ENCODE measurements at regions not wholly inside any gene's neighbourhood (a gene's known extent, or its start where the extent isn't known, plus 50 kb on each side); places are given as distances from the start of the nearest gene placed in this dataset.
A peak's percentile ranks its signal among the peaks of the same experiment; 100 is the strongest.

DNA sequence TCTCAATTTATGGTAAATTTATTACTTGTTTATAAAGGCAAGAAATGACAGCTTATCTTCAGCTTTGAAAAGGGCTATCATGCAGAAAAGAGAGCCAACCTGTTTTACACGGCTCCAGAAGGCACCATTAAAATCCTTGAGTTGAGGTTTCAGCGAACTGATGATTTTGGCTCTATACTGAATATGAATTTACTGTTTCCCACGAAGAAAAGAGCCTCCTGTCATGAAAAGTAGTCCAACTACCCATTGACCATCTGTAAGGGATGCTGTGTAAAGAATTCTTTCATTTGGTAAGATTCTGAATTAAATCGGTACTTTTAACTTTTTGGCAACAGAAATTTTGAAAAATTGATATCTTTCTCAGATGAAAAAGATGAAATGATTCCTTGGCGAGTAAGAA is 657.6 kb upstream of the ZNF608 start:
- H3K36me3 Mint-ChIP-seq (ENCODE audit: low read depth), result no peaks in the 10 kb centered on the region
- DNase-seq, result no peak

DNA sequence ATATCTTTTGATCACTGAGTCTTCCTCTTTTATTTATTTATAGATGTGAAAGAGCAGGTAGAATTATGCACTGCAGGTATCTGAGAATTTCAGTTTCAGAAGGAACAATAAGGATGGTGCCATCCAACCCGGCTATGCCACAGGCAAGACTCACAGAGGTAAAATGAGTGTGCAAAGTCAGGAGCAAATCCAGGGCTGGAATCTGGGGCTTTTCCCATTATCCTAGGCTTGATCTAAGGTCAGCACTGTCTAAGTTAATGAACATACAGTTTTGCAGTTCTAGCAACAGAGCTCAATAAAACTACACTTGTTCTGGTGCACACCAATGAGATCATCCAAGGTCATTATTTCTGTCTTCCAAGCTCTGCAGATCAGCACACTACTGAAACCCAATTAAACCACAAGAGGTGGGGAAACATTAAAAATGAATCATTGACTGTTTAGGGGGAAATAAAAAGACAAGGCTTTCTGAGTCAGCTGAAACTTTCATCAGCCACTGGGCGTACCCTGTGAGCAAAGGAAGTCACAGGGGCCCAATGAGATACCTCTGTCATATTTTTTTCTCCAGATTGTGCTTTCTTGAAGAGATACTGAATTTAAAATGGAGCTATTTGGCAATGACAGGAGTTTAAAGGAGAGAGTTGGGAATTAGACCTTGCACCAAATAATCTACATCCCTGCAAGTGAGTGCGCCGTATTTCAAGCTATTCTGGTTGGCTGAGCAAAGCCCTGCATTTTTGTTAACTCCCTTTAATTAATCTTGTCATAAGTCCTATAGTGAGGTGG is 662.2 kb upstream of the ZNF608 start:
- Mint-ChIP-seq H3K27me3 (no peaks in the 10 kb centered on the region), H3K27ac (no peak overlapping the region), H3K4me1 (no peaks in the 10 kb centered on the region), H3K36me3 (ENCODE audit: low read depth) (no peaks in the 10 kb centered on the region), H3K4me3 (no peak overlapping the region)
- ATAC-seq (no peak), DNase-seq (no peak)
- H3K9me3 ChIP-seq (ENCODE audit: control insufficient read depth, low read length, poor library complexity, severe bottlenecking), result no peaks in the 10 kb centered on the region

More for the DNA sequence above, 657.6 kb upstream of the ZNF608 start:
- no peak overlapping the region for H3K4me3 Mint-ChIP-seq
- H3K27me3 Mint-ChIP-seq, result no peaks in the 10 kb centered on the region
- no peaks in the 10 kb centered on the region for H3K9me3 ChIP-seq (ENCODE audit: control insufficient read depth, low read length, poor library complexity, severe bottlenecking)
- H3K4me1 Mint-ChIP-seq, result no peaks in the 10 kb centered on the region
- no peak for ATAC-seq
- H3K27ac Mint-ChIP-seq, result no peak overlapping the region

DNA sequence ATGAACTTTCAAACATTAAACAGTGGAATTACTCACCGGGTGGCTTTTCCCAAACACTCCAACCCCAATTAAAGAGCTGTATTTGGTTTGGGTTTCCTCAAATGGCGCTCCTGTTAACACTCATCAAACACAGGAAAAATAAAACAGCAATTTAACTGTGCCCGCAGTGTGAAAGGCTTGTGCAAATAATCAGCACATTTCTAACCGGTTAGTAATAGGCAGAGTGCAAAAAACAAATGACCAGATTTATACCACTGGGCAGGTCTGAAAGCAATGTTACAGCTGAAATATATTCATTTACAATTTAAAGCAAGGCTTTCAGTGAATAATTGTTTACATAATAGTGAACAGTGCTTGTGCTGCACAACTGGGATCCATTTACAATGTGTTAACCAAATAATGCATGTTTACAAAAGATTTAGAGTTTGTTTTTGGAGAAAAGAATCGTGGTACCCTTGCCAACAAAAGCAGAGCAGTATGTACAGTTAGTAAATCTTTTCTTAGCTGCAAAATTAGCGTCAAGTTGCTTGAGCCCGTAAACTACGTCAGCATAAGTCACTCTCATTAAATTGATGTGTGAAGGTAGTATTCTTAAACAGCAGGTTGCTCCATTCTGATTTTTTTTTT is 662.9 kb upstream of the ZNF608 start:
- Mint-ChIP-seq H3K27me3 (no peaks in the 10 kb centered on the region), H3K4me1 (no peaks in the 10 kb centered on the region), H3K4me3 (no peak overlapping the region), H3K27ac (no peak overlapping the region), H3K36me3 (ENCODE audit: low read depth) (no peaks in the 10 kb centered on the region)
- ATAC-seq, result no peak
- no peaks in the 10 kb centered on the region for H3K9me3 ChIP-seq (ENCODE audit: control insufficient read depth, low read length, poor library complexity, severe bottlenecking)
- DNase-seq, result no peak

DNA sequence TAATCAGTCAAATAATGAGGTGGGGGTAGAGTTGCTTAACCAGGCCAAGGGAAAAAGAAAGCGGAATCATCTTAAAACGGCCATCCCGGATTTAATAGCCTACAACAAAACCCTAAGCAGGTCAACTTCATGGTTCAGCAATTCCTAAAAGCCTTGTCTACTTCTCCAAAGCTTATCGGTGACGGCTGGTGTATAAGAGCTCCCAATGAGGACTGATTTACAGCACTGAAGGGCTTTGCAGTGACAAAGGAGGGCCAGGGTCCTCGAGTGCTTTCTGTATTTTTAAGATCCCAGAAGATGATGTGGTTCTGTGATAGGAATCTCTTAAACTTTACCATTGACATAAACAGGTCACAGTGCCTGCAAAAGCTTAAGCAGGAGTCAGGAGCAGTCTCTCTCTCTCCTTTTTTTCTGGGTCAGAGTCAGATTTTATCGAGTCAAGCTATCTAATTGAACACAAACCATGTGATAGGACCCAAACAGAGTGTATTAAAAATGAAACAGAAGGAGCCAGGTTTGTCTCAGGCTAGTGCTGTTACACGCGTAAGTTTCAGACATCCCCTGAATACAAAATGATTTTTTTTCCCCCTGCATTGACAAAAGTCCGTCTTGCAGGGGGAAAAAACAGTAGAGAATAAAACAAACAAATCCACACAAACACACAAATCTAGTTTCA is 663.6 kb upstream of the ZNF608 start:
- no peaks in the 10 kb centered on the region for H3K27me3 Mint-ChIP-seq
- ATAC-seq (no peak), DNase-seq (no peak)
- H3K9me3 ChIP-seq (ENCODE audit: control insufficient read depth, low read length, poor library complexity, severe bottlenecking), result no peaks in the 10 kb centered on the region
- H3K4me1 Mint-ChIP-seq, result no peaks in the 10 kb centered on the region
- no peaks in the 10 kb centered on the region for H3K36me3 Mint-ChIP-seq (ENCODE audit: low read depth)
- no peak overlapping the region for H3K4me3 Mint-ChIP-seq
- H3K27ac Mint-ChIP-seq, result no peak overlapping the region

DNA sequence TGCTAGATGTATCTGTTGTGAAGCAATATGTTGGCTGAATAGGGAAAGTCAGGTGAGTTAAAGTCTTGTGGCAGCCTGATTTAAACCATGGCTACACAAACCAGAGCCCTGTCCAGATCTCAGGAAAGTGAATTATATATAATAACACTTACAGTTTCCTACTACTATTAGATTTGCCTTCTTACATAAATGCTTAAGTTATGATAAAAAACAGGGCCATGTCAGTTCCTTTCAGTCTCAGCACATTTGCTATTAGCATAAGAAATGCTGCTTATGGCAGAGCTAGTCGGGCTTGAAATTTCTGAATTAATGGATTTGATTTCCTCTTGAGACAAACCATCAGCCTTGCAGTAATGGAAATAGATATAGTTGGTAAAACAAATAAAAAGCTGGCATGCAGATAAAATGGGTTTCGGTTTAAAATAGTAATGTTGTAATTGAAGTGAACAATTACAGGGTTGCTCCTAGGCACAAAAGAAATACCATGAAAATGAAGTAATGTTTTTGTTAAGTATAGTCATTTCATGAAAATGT is 664.2 kb upstream of the ZNF608 start:
- H3K9me3 ChIP-seq (ENCODE audit: control insufficient read depth, low read length, poor library complexity, severe bottlenecking), result no peaks in the 10 kb centered on the region
- no peak for DNase-seq
- no peak for ATAC-seq
- no peaks in the 10 kb centered on the region for H3K36me3 Mint-ChIP-seq (ENCODE audit: low read depth)
- no peaks in the 10 kb centered on the region for H3K27me3 Mint-ChIP-seq
- no peak overlapping the region for H3K27ac Mint-ChIP-seq
- H3K4me1 Mint-ChIP-seq, result no peaks in the 10 kb centered on the region
- H3K4me3 Mint-ChIP-seq, result no peak overlapping the region

DNA sequence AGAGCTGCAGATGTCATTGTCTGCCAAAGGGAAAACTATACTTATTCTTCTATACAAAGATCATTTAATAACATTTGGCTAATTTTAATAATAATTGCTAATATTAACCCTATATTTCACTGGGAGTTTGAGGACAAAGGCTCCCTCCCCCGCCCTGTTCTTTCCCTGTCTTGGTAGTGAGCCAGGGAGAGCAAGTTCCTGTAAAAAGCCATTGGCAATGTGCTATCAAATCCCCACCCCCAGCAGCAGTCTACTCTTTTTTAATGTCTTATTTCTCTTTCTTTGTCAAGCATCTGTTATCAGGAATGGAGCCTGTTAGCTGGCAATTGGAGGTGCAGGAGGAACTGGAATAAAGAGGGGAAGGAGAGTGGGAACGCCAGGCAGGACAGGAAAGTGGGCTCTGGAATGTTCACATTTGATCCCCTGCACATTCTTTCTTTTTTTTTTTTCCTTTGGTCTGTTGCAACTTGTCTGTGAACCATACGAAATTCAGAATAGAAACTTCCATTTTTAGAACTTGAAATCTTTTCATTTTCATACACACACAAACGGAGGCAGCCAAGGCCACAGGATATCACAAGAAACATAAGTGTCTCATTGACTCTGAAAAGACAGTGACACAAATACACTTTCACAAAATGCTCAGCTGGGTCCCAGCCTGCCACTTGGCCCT is 664.8 kb upstream of the ZNF608 start:
- ATAC-seq, result no peak
- no peaks in the 10 kb centered on the region for H3K9me3 ChIP-seq (ENCODE audit: control insufficient read depth, low read length, poor library complexity, severe bottlenecking)
- H3K4me1 Mint-ChIP-seq, result no peaks in the 10 kb centered on the region
- H3K4me3 Mint-ChIP-seq, result no peak overlapping the region
- H3K27me3 Mint-ChIP-seq, result no peaks in the 10 kb centered on the region
- DNase-seq, result no peak
- no peaks in the 10 kb centered on the region for H3K36me3 Mint-ChIP-seq (ENCODE audit: low read depth)
- H3K27ac Mint-ChIP-seq, result no peak overlapping the region

DNA sequence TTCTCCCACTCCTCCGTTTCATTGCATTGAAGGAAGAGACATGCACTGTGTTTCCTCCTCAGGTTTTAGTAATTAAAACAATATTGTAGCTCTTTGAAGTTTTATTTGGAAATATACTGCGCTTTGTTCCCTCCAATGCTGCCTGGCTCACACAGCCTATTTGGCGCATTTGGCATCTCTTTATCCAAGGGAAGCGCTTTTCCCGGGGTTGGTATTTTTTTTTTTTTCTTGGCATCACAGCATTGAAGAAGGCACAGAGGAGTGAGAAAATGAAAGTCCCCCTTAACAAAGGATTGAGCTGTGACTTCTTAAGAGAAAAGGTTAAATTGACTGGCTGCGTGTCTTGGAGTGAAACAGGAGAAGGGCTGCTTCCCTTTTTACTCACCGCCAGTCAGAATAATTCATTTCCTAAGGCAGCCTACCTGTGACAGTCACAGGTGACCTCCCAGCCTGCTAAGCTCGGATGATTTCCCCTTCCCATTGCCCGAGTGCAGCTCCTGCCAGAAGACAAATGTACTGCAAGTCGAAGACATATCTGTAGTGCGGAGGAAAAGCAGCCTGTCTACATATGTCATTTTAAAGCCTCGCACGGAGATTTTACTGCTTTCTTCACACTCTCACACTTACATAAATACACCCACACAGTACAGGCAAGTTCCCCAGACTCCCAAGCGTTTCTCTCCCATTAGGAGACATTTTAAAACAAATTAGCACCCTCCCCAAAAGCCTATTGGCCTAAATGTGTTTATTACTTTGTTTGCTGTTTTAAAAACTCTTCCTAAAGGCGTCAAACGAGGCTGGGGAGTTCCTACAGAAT is 665.5 kb upstream of the ZNF608 start:
- Mint-ChIP-seq H3K36me3 (ENCODE audit: low read depth) (no peaks in the 10 kb centered on the region), H3K4me1 (no peaks in the 10 kb centered on the region), H3K27ac (no peak overlapping the region), H3K27me3 (no peaks in the 10 kb centered on the region), H3K4me3 (no peak overlapping the region)
- ATAC-seq (no peak), DNase-seq (no peak)
- H3K9me3 ChIP-seq (ENCODE audit: control insufficient read depth, low read length, poor library complexity, severe bottlenecking), result no peaks in the 10 kb centered on the region

DNA sequence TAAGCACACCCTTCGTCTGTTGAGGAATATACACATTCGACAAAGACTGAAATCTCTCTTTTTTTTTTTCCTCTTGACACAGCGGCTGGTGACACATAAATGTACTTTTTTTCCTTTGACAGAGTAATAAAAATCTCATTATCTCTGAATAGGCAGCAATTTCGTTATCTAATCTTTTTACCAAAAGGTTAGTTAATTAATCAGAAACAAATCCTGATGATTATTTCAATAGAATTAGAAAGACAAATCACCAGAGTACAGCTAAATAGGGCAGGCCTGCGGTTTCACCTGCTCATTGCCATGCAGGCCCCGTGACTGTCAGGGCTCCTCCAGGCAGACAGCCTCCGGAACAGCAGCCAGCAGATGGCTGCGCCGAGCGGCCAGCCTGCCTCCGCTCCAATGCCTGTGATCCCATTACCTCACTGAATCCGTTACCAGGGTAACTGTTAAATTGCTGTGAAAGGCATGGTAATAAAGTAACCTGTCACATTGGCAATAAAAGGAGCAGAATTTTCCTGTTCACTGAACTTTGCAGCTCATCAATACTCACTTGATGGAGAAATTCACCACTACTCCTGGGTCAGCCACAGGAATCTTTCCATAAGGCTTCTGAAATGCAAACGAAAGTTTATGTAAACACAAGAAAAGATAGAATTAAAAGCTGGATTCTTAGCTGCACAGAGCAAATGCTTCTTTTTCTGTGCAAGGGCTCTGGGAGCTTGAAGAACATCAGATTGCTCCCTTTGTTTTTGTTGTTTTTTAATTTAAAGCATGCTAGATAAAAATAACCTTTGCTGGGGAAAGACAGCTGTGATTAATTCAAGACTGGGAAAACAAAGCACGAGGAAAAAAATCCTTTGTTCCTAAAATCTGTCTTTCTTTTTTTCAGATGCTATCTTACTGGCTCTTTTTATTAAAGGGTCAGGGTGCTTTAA is 666.4 kb upstream of the ZNF608 start:
- no peaks in the 10 kb centered on the region for H3K9me3 ChIP-seq (ENCODE audit: control insufficient read depth, low read length, poor library complexity, severe bottlenecking)
- no peaks in the 10 kb centered on the region for H3K27me3 Mint-ChIP-seq
- no peak overlapping the region for H3K27ac Mint-ChIP-seq
- peak; percentile 50 for ATAC-seq
- H3K4me1 Mint-ChIP-seq, result no peaks in the 10 kb centered on the region
- DNase-seq, result no peak
- no peak overlapping the region for H3K4me3 Mint-ChIP-seq
- H3K36me3 Mint-ChIP-seq (ENCODE audit: low read depth), result no peaks in the 10 kb centered on the region

DNA sequence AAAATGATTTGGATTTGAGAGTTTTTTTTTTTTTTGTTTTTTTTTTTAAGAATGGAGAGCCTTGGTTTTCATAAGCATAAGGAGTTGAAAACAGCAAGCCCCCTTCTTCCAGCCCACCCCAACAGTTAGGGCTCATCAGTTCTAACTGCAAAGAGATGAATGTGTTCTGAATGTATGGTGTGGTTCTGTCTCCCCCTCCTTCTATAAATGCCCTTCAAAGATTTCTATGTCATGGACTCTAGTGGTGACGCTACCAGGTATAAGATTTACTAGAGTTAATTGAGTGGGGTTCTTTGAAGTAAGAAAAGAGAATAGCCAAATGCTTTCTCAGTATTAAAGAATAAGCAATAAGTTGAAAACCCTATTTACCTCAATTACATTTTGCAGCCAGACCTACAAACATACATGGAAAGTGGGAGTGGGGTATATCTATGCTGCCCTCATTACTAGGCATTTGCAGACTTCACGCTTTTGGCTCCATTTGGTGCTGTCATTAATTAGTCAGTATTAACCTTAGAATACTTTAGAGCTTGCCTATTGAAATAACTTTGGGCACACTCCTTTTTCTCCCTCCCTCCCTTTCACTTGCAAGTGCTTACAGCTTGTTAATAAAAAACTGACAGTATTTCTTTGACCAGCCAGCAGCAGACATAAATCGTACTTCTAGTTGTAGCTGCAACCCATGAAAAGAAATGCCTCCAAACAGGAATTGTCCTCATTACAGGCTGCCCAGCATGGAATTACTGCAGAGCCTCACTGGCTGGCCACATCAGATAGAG is 667.2 kb upstream of the ZNF608 start:
- H3K9me3 ChIP-seq (ENCODE audit: control insufficient read depth, low read length, poor library complexity, severe bottlenecking), result no peaks in the 10 kb centered on the region

DNA sequence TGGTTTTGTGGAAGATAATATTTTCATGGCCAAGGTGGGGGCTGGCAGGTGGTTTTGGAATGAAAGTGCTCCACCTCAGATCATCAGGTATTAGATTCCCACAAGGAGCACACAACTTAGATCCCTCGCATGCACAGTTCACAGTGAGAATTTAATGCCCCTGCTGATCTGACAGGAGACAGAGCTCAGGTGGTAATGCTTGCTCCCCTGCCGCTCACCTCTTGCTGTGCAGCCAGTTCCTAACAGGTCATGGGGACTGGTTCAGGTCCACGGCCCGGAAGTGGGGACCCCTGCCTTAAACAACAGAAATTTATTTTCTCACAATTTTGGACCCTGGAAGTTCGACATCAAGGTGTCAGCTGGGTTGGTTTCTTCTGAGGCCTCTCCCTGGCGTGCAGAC is 668.7 kb upstream of the ZNF608 start:
- ATAC-seq (no peak), DNase-seq (no peak)
- H3K27ac Mint-ChIP-seq, result no peak overlapping the region
- H3K9me3 ChIP-seq (ENCODE audit: control insufficient read depth, low read length, poor library complexity, severe bottlenecking), result no peaks in the 10 kb centered on the region
- H3K27me3 Mint-ChIP-seq, result no peaks in the 10 kb centered on the region
- no peak overlapping the region for H3K4me3 Mint-ChIP-seq
- no peaks in the 10 kb centered on the region for H3K36me3 Mint-ChIP-seq (ENCODE audit: low read depth)
- H3K4me1 Mint-ChIP-seq, result no peaks in the 10 kb centered on the region

More for the DNA sequence above, 667.2 kb upstream of the ZNF608 start:
- Mint-ChIP-seq H3K4me1 (no peaks in the 10 kb centered on the region), H3K27me3 (no peaks in the 10 kb centered on the region), H3K36me3 (ENCODE audit: low read depth) (no peaks in the 10 kb centered on the region), H3K4me3 (no peak overlapping the region), H3K27ac (no peak overlapping the region)
- DNase-seq (no peak), ATAC-seq (no peak)

GRCh38 chr5:125416055-125416454 is 669.6 kb upstream of the ZNF608 start:
- H3K4me1 Mint-ChIP-seq, result no peaks in the 10 kb centered on the region

More at GRCh38 chr5:125416055-125416454, 669.6 kb upstream of the ZNF608 start:
- Mint-ChIP-seq H3K36me3 (ENCODE audit: low read depth) (no peaks in the 10 kb centered on the region), H3K27me3 (no peaks in the 10 kb centered on the region), H3K27ac (no peak overlapping the region), H3K4me3 (no peak overlapping the region)
- no peak for ATAC-seq
- H3K9me3 ChIP-seq (ENCODE audit: control insufficient read depth, low read length, poor library complexity, severe bottlenecking), result no peaks in the 10 kb centered on the region
- DNase-seq, result no peak
